Stimulated activated memory B cell treated with anti-CD40 and anti-IgM and Interleukin-4, amounts not matched to agents 10 μg/mL and 1 μg/mL and 100 μg/mL, for 72 hours (primary cell): ENCODE measurements at regions not wholly inside any gene's neighbourhood (a gene's known extent, or its start where the extent isn't known, plus 50 kb on each side); places are given as distances from the start of the nearest gene placed in this dataset.

ENCODE experiments used
- ATAC-seq: fragments of 150-1000 bp; cut with Tn5 transposase; 2 replicates; pipeline ENCODE4 v1.10.0; 2021
- H3K27ac Mint-ChIP-seq: one replicate; pipeline ENCODE4 v1.8.0; 2022; ENCODE audit warnings: mild to moderate bottlenecking, mixed read lengths
- H3K27me3 Mint-ChIP-seq: one replicate; pipeline ENCODE4 v1.8.0; 2022; ENCODE audit warnings: mixed read lengths
- H3K36me3 Mint-ChIP-seq: one replicate; pipeline ENCODE4 v1.8.0; 2022; ENCODE audit warnings: mixed read lengths
- H3K4me1 Mint-ChIP-seq: one replicate; pipeline ENCODE4 v1.8.0; 2022; ENCODE audit warnings: mixed read lengths
- H3K4me3 Mint-ChIP-seq: one replicate; pipeline ENCODE4 v1.8.0; 2022; ENCODE audit warnings: mild to moderate bottlenecking, moderate library complexity, mixed read lengths
- H3K9me3 Mint-ChIP-seq: one replicate; pipeline ENCODE4 v1.8.0; 2022; ENCODE audit warnings: mixed read lengths

DNA sequence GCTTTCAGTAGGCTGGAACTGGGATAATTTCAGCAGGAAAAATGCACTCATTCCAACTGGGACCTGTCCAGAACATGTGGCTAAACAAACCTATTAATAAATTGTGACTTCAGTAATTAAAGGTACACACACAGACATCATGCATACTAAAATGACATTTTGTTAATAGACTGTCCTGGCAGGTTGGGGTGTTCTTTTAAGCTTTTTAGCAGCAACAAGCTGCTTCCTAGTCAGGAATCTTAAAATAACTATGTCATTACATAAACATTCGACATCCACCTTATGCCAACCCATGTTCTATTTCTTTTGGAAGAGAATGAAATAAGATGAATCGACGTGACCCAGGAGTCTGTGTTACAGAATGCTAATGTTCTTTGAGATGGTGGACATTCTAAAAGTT, 435.7 kb downstream of the TXNL1 start:
- H3K27ac Mint-ChIP-seq = no peak overlapping the region
- no peak for ATAC-seq

DNA sequence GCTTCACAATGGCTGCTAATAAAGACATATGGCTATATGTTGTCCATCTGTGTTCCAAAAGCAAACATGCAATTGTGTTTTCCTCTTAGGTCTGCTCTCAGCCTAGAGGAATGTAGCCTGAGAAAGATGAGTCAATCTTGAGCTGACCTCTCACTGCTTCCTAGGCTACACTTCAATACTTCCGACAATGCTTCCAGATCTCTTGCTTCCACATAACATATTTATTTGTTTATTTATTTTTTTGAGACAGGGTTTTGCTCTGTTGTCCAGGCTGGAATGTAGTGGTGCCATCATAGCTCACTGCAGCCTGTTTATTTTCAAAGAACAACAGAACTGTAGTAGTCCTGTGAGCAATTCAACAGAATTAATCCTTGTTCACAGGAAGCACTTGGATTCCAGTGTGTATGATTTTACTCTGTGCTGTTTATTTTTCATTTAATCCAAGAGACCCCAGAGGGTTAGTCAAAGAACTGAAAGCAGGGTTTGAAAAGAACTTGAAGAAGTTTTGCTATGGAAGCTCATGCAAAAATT, 437.9 kb downstream of the TXNL1 start:
- no peak for ATAC-seq
- Mint-ChIP-seq H3K4me3 (no peak overlapping the region), H3K4me1 (no peaks in the 10 kb centered on the region), H3K9me3 (peaks cover 6% of the 10 kb centered on the region), H3K27me3 (no peaks in the 10 kb centered on the region), H3K27ac (no peak overlapping the region), H3K36me3 (peaks cover 4% of the 10 kb centered on the region)

More for the DNA sequence above, 435.7 kb downstream of the TXNL1 start:
- H3K4me1 Mint-ChIP-seq = peaks cover 2% of the 10 kb centered on the region
- peaks cover 4% of the 10 kb centered on the region for H3K36me3 Mint-ChIP-seq
- peaks cover 6% of the 10 kb centered on the region for H3K9me3 Mint-ChIP-seq
- H3K4me3 Mint-ChIP-seq = no peak overlapping the region
- no peaks in the 10 kb centered on the region for H3K27me3 Mint-ChIP-seq

DNA sequence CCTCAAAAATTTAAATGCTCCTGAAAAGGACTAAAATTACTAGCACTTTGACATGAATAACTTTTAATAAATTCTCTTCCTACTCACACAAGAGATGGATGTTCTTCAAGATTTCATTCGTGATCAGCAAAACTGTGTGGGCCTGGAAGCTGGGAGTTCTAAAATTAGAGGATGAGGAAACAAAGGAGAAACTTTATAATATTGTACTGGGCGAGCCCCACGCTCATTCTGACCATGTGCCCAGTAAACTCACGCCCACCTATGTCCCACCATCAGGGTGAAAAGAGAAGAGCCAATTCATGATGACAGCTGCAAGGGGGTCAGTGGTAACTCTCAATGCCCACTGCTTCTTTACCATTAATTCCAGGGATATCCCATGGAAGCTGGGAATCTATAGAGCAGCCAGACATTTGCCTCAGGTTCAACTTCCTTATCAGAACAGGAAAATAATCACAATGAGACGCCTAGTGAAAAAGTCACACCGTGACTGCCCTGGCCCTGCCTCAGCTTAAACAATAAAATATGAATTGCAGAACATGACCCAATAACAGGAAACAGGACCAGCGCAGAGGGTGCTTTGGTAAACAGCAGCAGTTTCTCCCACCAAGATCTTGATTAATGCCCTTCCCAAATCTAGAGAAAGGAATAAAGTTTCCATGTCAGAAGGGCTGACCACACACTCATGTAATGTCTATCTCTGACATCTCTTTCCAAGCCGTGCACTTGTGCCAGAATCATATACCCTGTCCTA, 438.6 kb downstream of the TXNL1 start:
- Mint-ChIP-seq H3K27ac (no peak overlapping the region), H3K9me3 (peaks cover 6% of the 10 kb centered on the region), H3K36me3 (no peaks in the 10 kb centered on the region), H3K4me3 (no peak overlapping the region), H3K4me1 (no peaks in the 10 kb centered on the region), H3K27me3 (no peaks in the 10 kb centered on the region)
- no peak for ATAC-seq

DNA sequence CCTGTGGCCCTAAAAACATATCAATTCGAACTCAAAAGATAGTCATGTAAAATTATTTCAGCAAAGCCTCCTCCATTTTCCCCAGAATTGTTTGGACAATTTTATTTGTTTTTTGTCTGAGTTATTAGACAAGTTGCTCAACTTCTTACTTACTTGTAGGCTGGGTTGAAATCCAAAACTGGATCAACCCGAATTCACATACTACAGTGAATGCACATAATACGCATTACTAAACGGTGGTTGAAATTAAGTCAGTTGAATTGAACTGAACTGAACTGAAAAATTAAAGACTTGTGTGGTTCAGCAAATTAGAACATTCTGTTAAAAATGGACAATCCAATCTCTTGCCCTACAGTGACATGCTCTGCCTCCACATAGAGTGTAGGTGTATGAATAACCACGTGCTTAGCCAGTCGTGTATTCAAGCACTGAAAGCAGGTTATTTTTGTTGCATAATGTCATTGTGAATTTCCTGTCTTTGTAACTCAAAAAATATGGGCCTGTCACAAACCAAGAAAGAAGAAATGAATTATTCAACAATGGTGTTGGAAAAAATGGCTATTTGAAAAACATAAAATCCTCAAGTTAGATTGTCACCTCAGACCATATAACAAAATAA, 441.0 kb downstream of the TXNL1 start:
- no peak for ATAC-seq
- no peak overlapping the region for H3K4me3 Mint-ChIP-seq
- no peaks in the 10 kb centered on the region for H3K9me3 Mint-ChIP-seq
- H3K36me3 Mint-ChIP-seq = no peaks in the 10 kb centered on the region
- H3K27ac Mint-ChIP-seq = no peak overlapping the region
- H3K4me1 Mint-ChIP-seq = no peaks in the 10 kb centered on the region
- H3K27me3 Mint-ChIP-seq = no peaks in the 10 kb centered on the region

DNA sequence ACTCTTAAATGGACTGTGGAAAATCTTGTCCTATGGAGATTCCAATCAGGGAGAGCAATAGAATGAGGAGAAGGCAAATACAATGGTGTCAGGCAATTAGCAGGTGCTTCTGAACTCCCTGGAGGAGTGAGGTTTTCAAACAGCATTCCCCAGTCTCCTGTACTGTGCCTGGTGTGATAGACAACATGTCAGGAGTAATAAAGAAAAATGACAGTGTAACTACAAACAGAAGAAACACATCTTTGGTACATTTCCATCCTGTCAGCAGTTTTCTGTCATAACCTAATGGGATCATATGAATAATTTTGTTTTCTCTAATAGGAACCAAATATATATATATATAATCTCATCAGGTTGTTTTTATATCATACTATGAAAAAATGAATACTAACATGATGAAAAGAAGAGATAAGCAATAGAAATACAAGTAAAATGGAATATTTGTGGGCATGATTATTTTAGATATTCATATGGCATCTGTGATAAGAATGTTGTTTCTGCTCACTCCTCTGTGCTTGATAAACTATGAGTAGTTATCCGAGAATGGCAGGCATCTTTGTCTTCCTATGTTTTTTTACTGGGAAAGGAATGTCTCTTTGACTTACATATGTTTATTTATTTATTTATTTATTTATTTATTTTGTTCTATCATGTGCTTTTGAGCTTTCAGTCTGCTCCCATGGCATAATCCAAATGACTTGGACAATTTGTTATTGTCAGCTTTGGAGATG, 441.7 kb downstream of the TXNL1 start:
- Mint-ChIP-seq H3K36me3 (no peaks in the 10 kb centered on the region), H3K27ac (no peak overlapping the region), H3K9me3 (no peaks in the 10 kb centered on the region), H3K4me1 (no peaks in the 10 kb centered on the region), H3K27me3 (no peaks in the 10 kb centered on the region), H3K4me3 (no peak overlapping the region)
- no peak for ATAC-seq

DNA sequence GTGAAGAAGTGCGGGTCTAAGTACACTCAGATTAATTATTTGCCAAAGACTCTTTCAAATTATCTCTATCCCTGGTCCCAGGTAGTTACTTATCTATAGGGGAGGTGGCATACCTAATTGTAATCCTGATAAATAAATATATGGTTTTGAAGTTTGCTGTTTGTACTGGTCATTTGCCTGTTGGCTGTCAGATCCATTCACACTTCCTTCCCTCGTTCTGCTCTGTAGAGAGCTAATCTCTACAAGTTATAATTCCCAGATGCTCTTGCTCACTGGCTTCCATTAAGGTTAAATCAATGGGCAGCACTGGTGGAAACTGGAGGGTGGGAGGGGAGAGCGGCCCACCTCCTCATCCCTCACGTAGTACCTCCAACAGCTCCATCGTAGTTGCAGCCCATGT, 447.1 kb downstream of the TXNL1 start:
- no peak overlapping the region for H3K4me3 Mint-ChIP-seq
- no peaks in the 10 kb centered on the region for H3K36me3 Mint-ChIP-seq
- H3K27me3 Mint-ChIP-seq = no peaks in the 10 kb centered on the region
- ATAC-seq = no peak
- no peak overlapping the region for H3K27ac Mint-ChIP-seq
- no peaks in the 10 kb centered on the region for H3K4me1 Mint-ChIP-seq
- H3K9me3 Mint-ChIP-seq = no peaks in the 10 kb centered on the region

DNA sequence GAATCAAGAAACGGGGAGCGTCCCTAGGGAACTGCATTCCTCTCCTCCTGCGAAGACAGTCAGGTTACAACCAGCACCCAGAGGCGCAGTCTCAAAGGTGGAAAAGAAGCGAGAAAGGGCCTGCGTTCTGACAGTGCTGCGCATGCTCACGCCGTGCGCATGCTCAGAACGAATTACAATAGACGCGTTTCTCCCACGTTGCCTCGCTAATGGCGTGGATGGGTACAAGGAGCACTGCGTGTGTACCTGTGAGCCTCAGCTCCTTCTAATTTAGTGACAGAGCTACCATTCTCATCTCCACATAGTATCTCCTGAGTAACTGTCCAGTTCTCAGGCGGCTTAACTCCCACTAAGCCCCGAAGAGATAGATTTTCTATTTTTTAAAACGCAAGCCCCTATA, 448.8 kb downstream of the TXNL1 start:
- Mint-ChIP-seq H3K4me1 (no peaks in the 10 kb centered on the region), H3K27ac (no peak overlapping the region), H3K36me3 (no peaks in the 10 kb centered on the region), H3K4me3 (no peak overlapping the region), H3K27me3 (no peaks in the 10 kb centered on the region), H3K9me3 (no peaks in the 10 kb centered on the region)
- ATAC-seq = no peak

DNA sequence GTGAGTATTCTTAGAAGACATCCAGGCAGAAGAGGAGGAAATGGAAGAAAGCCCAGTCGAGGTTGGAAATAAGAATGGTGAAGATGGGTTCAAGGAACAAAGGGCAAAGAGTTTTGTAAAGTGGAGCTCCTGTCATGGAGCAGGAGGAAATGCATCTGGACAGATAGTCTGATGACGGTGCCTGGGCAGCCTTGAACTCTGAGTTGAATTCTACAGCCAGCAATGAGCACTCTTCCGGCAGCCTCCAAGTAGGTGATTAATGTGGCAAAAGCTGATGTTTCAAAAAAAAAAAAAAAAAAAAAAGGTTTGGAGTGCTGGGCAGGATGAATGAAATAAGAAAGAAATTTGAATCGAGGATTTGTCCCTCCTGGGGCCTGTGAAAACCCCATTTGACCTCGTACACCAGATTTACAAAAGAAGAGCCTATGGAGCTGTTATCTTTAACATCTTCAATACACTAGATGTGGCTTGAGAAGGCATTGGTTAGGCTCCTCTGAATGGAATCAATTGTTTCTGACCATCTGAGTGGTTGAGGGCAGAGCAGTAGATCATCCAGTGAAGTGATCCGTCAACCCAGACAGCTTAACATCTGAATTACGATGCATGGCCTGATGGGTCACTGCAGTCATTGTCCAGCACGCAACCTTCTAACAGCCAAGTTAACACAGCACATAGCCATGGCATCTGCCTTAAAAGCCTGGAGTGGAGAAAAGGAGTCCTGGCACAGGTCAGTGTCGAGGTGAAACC, 449.7 kb downstream of the TXNL1 start:
- H3K36me3 Mint-ChIP-seq = peaks cover 3% of the 10 kb centered on the region
- peaks cover 2% of the 10 kb centered on the region for H3K9me3 Mint-ChIP-seq
- no peak for ATAC-seq
- no peak overlapping the region for H3K4me3 Mint-ChIP-seq
- no peak overlapping the region for H3K27ac Mint-ChIP-seq
- H3K27me3 Mint-ChIP-seq = no peaks in the 10 kb centered on the region
- no peaks in the 10 kb centered on the region for H3K4me1 Mint-ChIP-seq

DNA sequence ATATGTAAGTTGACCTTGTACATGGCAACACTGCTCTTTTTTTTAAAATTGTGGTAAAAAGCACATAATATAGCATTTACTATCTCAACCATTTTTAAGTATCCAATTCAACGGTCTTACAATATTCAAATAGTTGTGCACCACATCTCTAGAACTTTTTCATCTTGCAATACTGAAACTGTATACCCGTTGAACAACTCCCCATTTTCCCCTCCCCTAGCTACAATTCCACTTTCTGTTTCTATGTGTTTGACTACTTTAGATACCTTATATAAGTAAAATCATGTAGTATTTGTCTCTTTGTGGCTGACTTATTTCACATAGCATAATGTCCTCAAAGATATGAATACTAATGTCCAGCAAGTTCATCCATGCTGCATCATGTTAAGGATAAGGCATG, 452.1 kb downstream of the TXNL1 start:
- peaks cover 6% of the 10 kb centered on the region for H3K9me3 Mint-ChIP-seq
- H3K4me3 Mint-ChIP-seq = no peak overlapping the region
- no peaks in the 10 kb centered on the region for H3K27me3 Mint-ChIP-seq
- no peak for ATAC-seq
- no peaks in the 10 kb centered on the region for H3K4me1 Mint-ChIP-seq
- H3K27ac Mint-ChIP-seq = no peak overlapping the region
- peaks cover 3% of the 10 kb centered on the region for H3K36me3 Mint-ChIP-seq

DNA sequence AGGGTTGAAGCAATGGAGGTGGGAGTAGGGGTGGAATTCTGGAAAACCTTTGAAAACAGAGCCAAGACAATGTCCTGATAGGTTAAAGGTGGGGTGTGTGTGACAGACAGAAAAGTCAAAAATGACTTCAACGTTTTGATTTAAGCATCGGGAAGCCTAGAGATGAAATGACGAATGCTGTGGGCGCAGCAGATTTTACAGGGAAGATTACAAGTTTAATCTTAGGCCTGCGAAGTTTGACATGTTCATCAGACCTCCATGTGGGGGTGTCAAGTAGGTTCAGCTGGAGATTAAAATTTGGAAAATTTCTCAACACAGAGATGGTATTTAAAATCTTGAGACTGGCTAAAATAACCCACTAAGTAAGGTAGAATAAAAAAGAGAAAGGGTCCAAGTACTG, 453.3 kb downstream of the TXNL1 start:
- peaks cover 6% of the 10 kb centered on the region for H3K9me3 Mint-ChIP-seq
- H3K4me1 Mint-ChIP-seq = no peaks in the 10 kb centered on the region
- no peak overlapping the region for H3K27ac Mint-ChIP-seq
- peaks cover 3% of the 10 kb centered on the region for H3K36me3 Mint-ChIP-seq
- H3K27me3 Mint-ChIP-seq = no peaks in the 10 kb centered on the region
- H3K4me3 Mint-ChIP-seq = no peak overlapping the region
- no peak for ATAC-seq

DNA sequence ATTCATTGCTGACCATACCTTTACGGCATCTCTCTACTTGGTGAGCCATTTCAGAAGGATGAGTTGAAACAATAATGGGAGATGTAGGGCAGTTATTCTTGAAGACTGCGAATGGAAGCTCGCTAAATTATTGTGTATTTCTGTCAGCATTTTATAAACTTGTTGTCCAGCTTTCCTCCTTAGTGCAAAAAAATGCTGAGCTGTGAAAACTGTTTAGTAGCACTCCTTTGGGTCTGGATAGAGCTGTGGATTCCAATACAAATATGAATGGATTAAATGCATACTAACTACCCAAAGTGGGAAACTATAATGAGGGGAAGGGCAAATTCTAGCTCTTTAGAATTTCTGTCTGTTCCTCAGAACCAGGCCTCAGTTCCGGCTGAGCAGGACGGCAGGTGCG, 461.6 kb downstream of the TXNL1 start:
- Mint-ChIP-seq H3K27me3 (no peaks in the 10 kb centered on the region), H3K9me3 (no peaks in the 10 kb centered on the region), H3K4me3 (no peak overlapping the region), H3K4me1 (no peaks in the 10 kb centered on the region), H3K36me3 (no peaks in the 10 kb centered on the region), H3K27ac (no peak overlapping the region)
- ATAC-seq = no peak

DNA sequence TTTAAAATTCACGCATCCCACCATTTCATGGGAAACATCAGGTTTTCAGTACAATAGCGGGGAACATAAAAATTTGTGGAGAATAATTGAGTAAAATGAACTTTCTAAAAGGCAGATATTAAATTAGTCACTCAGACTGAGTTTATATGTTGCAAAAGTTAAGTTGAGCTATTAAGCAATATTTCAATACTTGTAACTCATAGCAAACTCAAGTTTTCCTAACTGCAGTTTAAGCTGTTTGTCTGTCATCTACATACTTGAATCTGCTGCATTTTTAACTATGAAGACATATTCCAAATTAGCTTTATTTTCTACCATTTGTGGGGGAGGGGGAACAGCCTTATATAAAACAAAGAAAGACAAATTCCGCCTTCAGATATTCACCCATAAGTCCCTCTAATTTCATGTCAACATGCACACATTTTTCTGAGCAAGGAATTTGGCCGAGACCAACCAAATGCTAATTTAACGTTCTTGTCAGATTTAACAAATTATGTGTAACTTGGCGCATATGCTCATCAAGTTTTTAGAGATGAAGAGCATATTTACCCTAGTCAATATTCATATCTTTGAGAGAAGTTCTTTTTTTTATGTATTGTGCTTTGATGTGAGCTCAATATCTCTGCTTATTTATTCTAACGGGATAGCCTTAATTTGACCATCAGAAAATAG, 462.9 kb downstream of the TXNL1 start:
- H3K36me3 Mint-ChIP-seq = no peaks in the 10 kb centered on the region
- no peaks in the 10 kb centered on the region for H3K4me1 Mint-ChIP-seq

DNA sequence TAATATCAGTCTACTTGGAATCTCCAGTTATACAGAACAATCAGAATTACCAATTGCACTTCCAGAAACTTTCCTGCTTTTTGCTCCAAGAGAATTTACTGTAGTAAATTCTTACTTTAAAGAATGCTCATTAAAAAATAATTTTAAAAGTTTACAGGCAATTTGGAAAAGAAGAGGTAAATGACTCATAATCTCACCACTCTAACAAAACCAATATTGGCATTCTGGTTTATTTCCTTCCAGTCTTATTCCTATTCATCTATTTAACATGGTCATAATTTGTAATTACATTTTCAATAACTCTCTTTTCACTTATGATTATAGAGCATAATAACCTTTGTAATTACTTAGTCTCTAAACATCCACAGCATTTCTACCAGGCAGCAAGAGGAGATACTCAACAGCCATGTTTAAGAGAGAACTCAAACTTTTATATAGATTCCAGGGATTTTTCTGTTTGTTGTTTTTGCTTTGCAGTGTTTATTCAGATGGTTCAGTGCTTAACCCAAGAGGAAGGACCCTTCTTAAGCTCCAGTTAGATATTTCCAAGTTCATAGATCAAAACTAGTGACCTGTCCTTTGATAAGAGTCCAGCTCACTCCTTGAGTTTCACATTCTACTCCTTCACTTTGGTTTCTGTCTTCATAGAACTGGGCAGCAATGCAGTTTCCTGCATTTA, 464.7 kb downstream of the TXNL1 start:
- no peak overlapping the region for H3K4me3 Mint-ChIP-seq
- H3K36me3 Mint-ChIP-seq = no peaks in the 10 kb centered on the region
- H3K4me1 Mint-ChIP-seq = no peaks in the 10 kb centered on the region
- no peak for ATAC-seq
- H3K27me3 Mint-ChIP-seq = no peaks in the 10 kb centered on the region
- H3K9me3 Mint-ChIP-seq = peaks cover 6% of the 10 kb centered on the region
- H3K27ac Mint-ChIP-seq = no peak overlapping the region

More for the DNA sequence above, 462.9 kb downstream of the TXNL1 start:
- no peaks in the 10 kb centered on the region for H3K9me3 Mint-ChIP-seq
- no peak for ATAC-seq
- no peak overlapping the region for H3K4me3 Mint-ChIP-seq
- no peak overlapping the region for H3K27ac Mint-ChIP-seq
- H3K27me3 Mint-ChIP-seq = no peaks in the 10 kb centered on the region

DNA sequence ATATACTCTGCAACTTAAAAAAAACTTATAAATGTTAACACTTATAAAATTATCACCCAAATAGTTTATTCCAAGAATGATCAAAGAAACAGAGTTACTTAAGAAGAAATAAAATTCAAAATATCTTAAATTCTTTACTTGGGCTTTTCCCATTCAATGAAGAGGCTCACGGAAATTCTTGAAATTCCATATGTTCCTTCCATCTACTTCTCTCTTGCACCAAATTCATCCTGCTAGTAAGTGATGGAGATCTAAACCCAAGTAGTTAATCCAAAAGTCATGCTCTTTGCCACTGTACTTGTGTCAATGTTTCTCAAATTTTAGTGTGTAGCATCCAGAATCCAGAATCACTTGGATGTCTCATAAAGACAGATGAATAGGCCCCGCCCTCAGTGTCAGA, 465.9 kb downstream of the TXNL1 start:
- no peaks in the 10 kb centered on the region for H3K4me1 Mint-ChIP-seq
- no peaks in the 10 kb centered on the region for H3K36me3 Mint-ChIP-seq
- no peak for ATAC-seq
- peaks cover 6% of the 10 kb centered on the region for H3K9me3 Mint-ChIP-seq
- H3K4me3 Mint-ChIP-seq = no peak overlapping the region
- no peaks in the 10 kb centered on the region for H3K27me3 Mint-ChIP-seq
- H3K27ac Mint-ChIP-seq = no peak overlapping the region
